ENCODE measurements at regions not wholly inside any gene's neighbourhood (a gene's known extent, or its start where the extent isn't known, plus 50 kb on each side); places are given as distances from the start of the nearest gene placed in this dataset.

DNA sequence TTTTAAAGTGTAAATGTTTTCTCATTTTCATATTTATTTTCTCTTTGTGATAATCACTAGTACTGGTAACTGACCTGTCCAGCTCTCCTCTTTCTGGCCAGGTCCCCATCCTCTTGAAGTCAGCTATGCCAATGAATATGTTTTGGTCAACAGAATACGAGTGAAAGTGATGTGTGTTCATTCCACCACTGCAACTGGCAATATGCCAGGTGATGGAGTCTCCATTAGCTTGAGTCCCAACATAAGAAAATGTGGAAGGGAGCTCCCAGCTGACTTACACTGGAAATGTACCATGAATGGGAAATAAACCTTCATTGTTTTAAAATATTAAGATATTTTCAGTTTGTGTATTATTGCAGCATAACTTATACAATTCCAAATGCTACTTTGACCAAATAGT is 75.8 kb downstream of the CCDC34 start:
- no peak for FAIRE-seq

DNA sequence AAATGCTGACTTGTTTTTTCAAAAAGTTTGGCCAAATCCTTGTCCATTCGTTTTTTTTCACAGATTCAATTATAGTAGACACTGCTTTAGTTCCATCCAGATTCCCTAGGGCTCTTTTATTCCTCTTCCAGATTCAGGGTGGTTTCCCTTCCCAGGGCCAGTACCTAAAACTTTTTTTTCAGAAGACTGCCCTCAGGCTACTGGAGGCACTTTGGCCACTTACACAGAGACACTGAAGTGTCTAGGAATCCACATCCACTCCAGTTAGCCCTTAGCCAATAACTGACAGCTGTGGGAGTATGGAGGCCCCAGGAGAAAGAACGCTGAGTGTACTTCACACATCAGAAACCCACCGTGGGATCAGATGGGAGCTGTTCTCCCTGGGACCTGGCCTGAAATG is 77.3 kb downstream of the CCDC34 start:
- FAIRE-seq, result no peak

DNA sequence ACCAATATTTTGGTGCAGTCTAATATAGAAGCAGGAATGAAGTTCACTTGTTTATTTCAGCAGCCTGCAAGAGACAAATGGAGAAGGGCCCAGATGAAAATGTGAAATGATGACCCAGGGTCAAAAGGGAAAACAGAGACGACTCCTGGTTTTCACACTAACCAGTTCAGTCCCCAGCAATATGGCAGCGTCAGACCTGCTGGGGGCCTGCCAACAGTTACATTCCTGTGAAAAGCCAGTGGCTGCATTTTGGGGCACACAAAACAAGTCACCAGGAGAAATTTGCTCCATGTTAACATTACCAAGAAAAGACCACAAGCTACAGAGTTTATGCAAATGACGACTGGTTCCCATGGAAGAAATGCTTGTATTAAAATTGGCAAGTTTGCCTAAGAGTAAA is 80.2 kb downstream of the CCDC34 start:
- FAIRE-seq, result no peak

DNA sequence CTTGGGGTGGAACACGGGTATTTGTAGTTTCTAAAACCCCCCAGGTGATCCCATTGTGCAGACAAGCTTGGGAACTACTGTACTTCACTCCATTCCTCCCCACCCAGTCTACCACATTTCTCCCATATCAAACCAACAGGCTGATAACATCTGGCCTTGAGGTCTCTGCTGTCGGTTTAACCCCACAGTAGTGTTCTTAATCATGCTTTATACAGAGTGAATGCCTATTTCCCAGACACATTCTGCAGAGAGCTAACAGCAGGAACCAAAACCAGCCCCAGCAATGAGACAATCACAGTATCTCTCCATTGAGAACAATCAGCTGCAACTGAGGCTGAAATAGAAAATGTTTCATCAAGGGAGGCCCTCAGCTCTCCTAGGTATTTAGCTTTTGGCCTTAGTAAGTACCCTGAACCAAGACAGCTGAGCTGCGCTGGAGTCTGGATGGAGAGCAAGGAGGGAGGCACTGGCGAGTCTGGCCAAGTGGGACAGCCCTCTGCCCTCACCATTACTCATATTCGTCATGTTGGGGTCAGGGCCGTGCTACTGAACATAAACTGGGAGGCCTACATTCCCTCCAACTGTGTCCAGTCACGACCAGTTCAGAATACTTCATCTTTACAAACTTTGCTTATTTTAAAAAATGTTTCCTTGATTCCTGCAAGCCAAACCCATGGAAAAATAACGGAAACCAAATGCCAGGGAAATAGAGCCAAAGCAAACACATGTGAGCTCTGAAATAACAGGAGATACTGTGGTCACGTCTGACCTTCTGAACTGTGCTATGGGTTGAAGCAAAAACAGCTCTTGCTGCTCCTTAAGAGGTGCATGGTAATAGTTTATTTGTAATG is 81.0 kb downstream of the CCDC34 start:
- no peak for FAIRE-seq

DNA sequence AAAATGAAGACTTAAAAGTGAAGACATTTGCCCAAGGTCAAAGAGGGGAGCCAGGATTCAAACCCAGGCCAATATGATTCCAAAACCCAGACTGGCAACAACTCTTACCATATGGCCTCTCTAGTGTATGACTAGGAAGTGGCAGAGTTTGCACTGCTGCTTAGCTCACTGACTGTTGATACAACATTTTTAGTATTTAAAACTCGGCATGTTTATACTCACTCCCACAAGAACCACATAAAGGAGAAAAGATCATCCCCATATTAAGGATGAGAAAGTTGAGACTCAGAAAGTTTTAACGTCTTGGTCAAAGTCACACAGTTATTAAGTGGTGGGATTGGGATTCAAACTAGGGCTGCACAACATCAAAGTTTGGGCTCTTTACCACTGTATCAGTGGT is 81.7 kb downstream of the CCDC34 start:
- no peak for FAIRE-seq

DNA sequence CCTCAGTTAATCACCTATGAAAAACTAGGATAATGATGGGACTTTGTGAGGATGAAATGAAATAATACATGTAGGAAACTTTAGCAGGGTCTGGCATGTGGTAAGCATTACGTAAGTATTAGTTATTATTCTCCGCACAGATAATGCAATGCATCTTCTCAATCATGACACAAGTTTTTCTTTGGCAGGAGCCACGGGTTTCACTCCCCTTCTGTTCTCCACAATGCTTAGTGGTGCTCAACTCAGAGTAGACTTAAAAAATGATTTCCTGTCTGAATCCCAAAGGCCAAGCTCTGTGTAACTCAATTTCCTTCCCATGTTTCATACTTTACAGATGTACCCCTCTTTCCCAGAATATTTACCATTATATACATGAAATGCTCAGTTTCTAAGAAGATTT is 82.9 kb downstream of the CCDC34 start:
- no peak for FAIRE-seq

DNA sequence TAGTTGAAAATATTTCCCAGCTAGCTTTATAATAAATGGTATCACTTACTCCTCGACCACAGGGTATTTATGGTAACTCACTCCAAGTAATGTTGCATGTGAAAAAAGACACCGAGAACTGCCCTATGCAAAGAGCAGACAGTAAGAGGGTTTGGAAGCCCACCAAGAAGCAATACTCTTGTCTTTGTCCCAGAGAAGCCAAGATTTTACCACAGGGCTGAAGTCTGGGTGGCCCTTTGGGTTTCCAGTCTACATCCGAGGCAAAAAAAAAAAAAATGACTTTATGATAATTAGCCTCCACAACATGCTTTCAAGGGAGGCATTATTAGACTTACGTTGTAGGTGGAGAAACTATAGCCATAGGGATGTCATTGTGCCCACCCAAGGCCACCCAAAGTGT is 83.6 kb downstream of the CCDC34 start:
- no peak for FAIRE-seq

DNA sequence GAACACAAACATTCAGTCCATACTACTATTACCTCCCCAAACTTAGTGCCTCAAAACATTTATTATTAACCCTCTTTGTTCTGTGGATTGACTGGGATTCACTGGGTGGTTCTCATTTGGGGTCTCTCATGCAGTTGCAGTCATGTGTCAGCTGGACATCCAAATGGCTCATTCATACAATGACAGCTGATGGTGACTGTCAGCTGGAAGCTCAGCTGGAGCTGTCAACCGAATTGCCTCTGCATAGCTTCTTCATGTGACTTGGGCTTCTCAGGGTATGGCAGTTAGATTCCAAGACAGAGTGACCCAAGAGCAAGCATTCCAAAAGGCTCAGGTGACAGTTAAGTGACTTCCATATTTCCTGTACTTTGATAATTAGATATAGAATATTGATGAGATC is 85.2 kb downstream of the CCDC34 start:
- FAIRE-seq, result no peak

DNA sequence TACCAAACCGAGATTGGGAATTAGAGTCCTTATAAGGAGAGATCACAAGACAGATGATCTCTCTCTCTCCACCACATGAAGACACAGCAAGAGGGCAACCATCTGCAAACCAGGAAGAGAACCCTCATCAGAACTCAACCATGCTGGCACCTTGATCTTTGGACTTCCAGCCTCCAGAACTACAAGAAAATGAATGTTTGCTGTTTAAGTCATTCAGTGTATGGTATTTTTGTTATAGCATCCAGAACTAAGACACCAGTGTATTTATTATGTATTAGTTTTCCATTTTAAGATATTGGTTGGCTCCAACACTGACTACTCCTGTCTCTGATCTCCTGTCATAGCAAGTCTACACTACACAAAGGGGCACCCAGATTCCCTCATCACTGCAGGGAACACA is 86.9 kb downstream of the CCDC34 start:
- no peak for FAIRE-seq

DNA sequence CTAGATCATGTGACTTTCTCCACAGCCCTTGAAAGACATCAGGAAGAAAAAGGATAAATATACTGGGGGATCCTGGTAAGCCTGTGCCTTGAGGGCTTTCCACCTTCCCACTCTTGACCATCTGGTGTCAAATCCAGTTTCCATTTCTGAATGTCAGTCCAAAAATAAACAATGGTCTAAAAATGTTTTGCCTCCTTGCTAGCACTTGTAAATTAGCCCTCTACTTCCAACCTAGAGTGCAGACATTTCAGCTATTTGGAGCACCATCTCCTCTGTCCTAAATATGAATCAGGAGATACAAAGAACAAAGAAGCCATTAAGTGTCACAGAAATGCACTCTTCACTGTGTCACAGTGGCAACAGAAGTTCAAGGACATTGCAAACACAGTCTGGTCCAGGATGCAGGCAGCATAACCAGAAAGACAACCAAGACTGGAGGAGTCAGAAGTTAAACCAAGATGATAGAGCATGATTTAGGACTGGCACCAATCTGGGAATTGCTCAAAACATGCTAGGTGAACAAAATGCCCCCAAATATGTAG is 88.1 kb downstream of the CCDC34 start:
- FAIRE-seq, result no peak

DNA sequence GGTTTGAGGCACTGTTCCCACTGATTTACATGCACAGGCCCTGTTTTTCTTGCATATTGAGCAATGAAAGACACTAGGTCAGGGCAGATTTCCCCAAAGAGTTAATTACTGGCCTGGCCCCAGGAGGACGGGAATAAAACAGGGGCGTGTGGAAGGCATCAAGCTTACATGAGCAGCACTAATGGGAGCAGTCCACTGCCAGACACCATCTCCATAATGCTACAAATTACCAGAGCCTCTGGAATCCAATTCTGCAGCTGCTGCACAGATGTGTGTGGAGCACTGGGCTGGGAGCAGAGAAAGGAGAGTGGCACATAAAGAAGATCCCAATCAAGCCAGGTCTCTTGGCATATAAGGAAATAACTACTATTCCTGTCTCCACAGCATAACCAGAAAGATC is 96.9 kb downstream of the CCDC34 start:
- FAIRE-seq, result no peak

DNA sequence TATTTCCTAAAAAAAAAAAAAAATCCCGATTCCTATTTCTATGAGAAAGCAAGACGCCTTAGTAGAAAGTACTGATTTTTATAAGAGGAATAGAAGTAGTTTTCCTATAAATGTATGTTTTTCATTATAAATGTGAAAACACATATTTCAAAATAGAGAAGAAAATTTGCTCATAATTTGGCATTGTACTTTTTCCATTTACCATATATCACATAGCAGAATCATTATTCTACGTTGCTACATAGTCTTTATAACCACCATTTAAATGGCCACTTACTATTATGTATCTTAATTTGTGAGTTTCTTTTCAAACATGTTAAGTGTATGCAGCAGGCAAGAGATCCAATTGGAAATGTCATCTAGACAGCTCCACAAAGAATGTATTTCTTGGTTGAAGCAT is 99.0 kb downstream of the CCDC34 start:
- FAIRE-seq, result no peak

DNA sequence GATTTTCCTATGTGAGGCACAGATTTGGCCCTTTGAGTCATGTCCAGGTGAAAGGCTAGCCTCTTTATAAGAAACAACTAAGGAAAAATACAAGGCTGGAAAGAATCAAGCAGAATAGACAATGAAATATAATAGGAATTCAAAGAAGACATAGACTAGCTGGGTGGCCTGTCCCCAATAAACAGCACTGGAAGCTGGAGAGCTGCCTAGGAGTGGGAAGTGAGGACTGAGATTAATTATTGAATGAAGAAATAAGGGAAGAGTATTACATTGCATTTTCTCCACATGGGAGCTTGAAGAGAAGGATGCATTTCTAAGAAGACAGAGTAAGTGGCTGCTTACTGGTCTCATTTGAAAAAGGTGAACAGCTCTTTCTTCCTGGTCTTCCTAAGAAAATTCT is 100.0 kb downstream of the CCDC34 start:
- no peak for FAIRE-seq

DNA sequence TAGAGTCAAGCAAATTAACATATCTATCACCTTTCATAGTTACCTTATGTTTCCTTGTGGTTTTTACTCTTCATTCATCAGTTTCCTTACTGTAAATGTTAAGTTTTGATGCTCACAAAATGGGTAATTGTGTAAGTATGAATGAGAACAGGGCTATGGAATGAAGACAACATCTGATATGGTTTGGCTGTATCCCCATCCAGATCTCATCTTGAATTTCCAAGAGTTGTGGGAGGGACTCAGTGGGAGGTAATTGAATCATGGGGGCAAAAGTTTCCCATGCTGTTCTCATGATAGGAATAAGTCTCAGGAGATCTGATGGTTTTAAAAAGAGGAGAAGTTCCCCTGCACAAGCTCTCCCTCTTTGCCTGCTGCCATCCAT is 107.6 kb downstream of the CCDC34 start:
- no peak for FAIRE-seq

DNA sequence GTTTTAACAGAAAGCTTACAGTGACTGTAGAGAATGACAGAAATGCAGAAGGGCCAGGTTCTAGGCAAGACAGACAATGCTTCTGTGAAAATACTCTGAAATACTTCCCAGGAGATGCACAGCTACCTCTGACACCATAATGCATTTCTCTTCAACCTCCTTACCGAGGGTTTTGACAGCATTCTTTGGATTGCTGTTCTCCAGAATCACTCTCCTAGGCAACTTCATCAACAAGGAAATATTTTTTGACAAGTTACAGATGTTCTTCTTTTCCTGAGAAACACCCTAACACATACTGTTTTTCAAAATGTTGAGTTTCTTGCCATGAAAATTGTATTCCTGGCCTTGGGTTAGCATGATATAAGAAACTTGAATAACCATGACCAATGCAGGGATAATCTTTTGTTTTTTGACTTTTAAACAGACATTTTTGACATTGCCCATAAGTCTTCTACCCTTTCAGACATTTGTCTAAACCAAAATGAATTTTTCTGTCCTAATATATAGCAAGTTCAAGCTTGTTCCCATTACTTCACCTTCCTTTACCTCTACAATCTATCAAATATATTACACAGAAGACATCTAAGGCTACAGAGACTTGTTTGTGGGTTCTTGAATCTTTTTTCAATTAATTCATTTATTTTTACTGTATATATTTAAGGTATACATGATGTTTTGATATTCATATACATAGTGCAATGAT is 108.1 kb downstream of the CCDC34 start:
- no peak for FAIRE-seq

DNA sequence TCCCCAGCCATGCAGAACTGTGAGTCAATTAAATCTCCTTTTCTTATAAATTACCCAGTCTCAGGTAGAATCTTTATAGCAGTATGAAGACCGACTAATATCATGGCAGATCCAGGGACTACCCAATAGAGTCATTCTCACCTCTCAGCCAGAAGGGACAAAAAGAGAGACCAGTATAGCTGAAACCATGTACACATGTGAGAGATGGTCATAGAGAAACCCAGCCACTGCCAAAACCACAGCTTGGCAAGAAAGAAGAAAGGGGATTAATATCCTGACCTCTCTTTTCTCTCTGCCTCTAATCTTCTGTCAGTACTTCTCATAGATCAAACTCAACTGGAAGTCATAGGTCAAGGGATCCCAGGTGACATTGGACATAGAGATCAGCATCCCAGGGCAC is 109.8 kb downstream of the CCDC34 start:
- FAIRE-seq, result no peak

DNA sequence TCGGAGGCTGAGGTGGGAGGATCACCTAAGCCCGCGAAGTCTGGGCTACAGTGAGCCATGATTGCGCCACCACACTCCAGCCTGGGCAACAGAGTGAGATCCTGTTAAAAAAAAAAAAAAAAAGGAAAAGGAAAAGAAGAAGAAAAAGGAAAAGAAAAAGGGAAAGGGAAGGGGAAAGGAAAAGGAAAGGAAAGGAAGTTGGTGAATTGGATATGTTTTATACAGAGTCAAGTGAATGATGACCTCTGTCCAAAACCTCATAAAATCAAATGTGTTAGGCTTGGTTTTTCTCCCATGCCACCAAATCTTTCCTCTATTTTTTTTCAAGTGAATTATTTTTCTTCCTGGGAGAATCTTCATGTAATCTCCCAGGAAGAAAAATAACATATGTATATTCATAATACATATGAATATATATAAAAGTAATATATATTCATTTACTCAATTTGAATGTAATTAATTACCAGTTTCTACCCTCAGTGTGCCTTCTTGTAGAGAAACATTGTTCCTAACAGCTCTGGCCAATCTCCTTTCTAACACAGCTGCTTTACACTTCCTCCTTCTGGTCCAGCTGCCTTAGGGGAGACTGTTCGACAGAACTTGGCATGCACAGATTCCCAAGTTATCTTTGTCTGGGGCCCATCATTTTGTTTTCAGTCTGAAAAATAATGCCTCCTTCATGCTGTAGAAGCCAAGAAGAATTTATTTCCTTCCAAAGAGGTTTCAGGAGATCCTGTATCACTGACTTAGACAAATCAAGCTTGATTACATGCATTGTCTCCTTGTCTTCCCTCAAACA is 111.9 kb downstream of the CCDC34 start:
- no peak for FAIRE-seq

DNA sequence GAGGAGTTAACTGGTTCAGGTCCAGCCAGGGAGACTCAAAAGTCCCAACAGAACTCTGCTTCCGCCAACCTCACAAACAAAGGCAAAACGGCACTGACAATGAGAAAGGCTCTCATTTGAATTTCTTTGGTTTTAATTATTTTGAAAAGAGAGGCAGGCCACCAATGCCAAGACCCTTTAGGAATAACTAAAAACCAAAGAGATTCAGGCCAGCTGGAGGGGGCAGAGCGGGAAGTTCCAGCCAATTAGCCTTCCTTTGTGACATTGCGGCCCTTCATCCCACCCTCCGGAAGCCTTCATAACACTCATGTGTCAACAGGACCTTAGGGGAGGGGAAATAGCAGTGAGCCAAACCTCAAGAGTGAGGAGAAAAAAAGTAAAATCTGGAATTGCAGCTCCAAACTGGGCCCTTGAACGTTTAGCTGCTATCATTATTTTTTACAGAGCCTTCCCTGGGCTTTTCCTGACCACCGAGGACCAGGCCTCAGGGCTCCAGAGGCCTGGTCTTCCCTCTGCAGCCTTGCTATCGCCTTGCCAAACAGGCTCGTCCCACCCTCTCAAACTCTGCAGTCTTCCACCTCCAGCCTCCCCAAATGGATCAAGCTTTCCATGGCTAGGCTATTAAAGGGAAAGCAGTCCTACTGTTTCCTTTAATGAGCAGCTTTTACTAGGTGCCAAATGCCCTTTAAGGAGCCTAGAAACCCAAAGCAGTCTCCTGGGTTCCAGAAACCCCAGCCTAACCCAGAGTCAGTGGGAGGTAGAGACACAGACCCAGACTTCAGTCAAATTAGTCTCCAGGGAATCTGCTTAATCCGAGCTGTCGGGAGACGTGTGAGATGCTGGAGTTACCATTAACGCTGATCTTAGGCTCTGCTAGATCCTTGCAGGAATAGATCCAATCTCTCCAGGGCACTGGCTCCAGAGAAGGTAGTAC is 114.2 kb downstream of the CCDC34 start:
- FAIRE-seq, result no peak

DNA sequence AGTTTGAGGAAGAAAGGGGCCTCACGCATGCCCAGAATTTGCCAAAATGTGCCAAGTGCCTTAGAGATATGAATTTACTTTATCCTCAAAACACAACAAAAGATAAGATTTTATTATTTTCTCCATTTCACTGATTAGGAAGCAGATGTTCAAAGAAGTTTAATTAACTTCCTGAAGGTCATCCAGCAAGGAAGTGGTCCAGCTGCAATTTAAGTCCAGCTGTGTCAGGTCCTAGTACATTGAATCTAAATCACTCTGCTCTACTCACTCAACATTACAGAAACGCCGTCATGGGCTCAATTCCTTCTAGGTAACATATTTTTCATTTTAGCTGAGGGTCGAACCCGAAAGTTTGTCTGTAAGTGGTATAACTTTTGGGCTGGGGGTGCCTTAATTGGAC is 115.4 kb downstream of the CCDC34 start:
- FAIRE-seq, result no peak

DNA sequence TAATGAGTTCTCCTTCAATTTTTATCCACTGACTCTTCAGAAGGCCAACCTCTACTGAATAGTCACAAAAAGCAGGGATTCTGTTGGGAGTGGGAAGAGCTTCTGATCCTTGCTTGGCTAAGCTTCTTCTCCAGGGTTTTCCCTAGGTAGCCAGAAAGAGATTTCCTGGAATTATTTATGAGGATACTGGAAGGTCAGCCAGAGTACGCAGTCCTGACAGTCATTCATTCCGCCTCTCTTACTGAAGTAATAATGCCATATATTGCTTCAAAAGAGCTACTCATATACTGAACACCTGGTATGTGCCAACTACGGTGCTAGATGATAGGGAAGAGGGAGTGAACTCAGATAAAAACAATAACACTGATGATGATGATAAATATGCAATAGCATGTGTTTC is 116.1 kb downstream of the CCDC34 start:
- FAIRE-seq, result no peak

DNA sequence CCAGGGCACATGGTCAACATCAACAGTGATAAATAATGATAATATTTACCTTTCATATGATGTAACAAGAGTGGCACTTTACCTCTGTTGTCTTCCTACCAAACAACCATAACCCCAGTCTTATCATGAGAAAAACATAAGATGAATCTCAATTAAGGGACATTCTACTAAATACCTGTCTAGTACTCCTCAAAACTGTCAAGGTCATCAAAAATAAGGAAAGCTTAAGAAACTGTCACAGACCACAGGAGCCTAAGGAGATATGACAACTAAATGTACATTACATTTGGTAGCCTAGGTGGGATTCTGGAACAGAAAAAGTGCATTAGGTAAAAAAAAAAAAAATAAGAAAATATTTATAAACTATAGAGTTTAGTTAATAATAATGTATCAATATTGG is 118.1 kb downstream of the CCDC34 start:
- no peak for FAIRE-seq

DNA sequence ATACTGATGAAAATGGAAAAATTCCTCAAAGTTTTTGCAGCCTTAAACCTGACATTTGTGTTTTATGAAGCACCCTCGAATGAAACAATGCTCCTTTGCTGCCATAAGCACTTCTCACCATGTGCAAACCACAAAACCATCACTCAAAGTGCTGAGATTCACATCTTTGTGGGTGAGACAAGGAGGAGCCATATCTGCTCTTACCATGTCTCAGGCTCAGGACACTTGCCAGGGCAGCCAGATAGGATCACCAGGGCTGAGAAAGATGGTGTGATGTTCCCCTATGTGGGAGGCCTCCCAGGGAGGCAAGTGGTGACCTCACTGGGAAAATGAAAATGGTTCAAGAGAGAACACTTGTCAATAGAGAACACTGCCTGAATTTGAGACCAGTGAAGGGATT is 120.4 kb downstream of the CCDC34 start:
- no peak for FAIRE-seq
